Ascending aorta (tissue), 2 donors: ENCODE measurements at regions not wholly inside any gene's neighbourhood (a gene's known extent, or its start where the extent isn't known, plus 50 kb on each side); places are given as distances from the start of the nearest gene placed in this dataset.

ENCODE experiments used
- DNase-seq, 2 donors: peaks; one replicate each; pipeline ENCODE4 v3.0.0-alpha.2; 2019; ENCODE audit warnings: low spot score in 2 of 2
- H3K27ac ChIP-seq, 2 donors: fragments of 200-600 bp; sonication (generic); one replicate each; pipeline ENCODE4 v1.5.1; 2016 to 2017; ENCODE audit warnings: mild to moderate bottlenecking in 1 of 2
- H3K27me3 ChIP-seq: fragments of 200-600 bp; sonication (generic); one replicate; pipeline ENCODE4 v1.5.1; 2017
- H3K36me3 ChIP-seq, 2 donors: fragments of 200-600 bp; sonication (generic); one replicate each; pipeline ENCODE4 v1.5.1; 2016
- H3K4me1 ChIP-seq, 2 donors: fragments of 200-600 bp; sonication (generic); one replicate each; pipeline ENCODE4 v1.5.1; 2016 to 2017; ENCODE audit warnings: mild to moderate bottlenecking in 1 of 2
- H3K4me3 ChIP-seq, 2 donors: fragments of 200-600 bp; sonication (generic); one replicate each; pipeline ENCODE4 v1.5.1; 2016 to 2017; ENCODE audit warnings: mild to moderate bottlenecking in 1 of 2
- H3K9me3 ChIP-seq, 2 donors: fragments of 200-600 bp; sonication (generic); one replicate each; pipeline ENCODE4 v1.5.1; 2016
- intact Hi-C: fragments of 100-400 bp; cut with DNase I; formaldehyde crosslinking; loops from one replicate; pipeline ENCODE4 v1.15.1; 2023
- TF ChIP-seq, protein P1 (sequence below), 3 experiments: fragments of 200-600 bp in 2 of 3; fragments of 450-650 bp in 1 of 3; sonication (generic) in 2 of 3; IDR thresholded peaks; one replicate each; pipeline ENCODE4 v1.5.1; 2016 to 2019; ENCODE audit warnings: antibody characterized with exemption in 3 of 3, mild to moderate bottlenecking in 1 of 3, moderate library complexity in 1 of 3

DNA sequence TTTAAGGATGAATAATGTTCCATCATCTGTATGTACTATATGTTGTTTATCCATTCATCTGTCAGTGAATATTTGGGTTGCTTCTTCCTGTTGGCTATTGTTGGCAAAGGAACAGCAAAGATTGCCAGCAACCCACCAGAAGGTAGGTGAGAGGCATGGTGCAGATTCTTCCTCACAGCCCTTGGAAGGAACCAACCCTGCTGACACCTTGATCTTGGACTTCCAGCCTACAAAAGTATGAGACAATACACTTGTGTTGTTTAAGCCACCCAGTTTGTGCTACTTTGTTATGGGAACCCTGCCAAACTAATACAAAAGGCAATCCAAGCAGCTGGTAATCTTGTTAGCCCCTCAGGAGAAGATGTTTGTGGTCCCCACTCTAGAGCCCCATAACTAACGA lies 122.0 kb downstream of the CARTPT start:
- intact Hi-C loops, result no loop called here
- TF ChIP-seq, protein P1, sequence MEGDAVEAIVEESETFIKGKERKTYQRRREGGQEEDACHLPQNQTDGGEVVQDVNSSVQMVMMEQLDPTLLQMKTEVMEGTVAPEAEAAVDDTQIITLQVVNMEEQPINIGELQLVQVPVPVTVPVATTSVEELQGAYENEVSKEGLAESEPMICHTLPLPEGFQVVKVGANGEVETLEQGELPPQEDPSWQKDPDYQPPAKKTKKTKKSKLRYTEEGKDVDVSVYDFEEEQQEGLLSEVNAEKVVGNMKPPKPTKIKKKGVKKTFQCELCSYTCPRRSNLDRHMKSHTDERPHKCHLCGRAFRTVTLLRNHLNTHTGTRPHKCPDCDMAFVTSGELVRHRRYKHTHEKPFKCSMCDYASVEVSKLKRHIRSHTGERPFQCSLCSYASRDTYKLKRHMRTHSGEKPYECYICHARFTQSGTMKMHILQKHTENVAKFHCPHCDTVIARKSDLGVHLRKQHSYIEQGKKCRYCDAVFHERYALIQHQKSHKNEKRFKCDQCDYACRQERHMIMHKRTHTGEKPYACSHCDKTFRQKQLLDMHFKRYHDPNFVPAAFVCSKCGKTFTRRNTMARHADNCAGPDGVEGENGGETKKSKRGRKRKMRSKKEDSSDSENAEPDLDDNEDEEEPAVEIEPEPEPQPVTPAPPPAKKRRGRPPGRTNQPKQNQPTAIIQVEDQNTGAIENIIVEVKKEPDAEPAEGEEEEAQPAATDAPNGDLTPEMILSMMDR (IDR thresholded peaks at IDR 0.05), result no peak
- DNase-seq, result no peak
- Histone ChIP-seq H3K27me3 (no peaks in the 10 kb centered on the region), H3K36me3 (no peaks in the 10 kb centered on the region), H3K9me3 (no peaks in the 10 kb centered on the region), H3K4me1 (no peaks in the 10 kb centered on the region), H3K27ac (no peak overlapping the region), H3K4me3 (no peak overlapping the region)

DNA sequence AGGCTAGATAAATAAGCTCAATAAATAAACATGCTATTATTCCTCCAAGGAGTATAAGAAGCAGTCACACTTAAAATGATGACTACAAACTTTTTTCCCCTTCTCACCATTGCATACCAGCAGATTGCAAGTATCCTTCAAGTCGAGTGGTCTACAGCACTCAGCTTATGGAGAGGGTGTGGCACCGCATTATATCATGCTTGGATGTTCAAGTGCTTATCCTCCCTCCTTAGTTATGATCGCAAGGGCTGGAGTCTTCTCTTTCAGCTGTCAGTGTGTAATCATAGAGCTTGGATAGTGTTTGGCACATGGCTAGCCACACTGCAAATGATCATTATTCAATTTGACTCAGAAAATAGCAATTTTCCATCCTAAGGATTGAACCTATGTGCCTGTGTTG lies 124.0 kb downstream of the CARTPT start:
- intact Hi-C loops, result no loop called here
- no peak overlapping the region for H3K27ac ChIP-seq
- DNase-seq, result no peak
- no peaks in the 10 kb centered on the region for H3K27me3 ChIP-seq
- H3K9me3 ChIP-seq, result no peaks in the 10 kb centered on the region
- H3K4me1 ChIP-seq, result no peaks in the 10 kb centered on the region
- no peaks in the 10 kb centered on the region for H3K36me3 ChIP-seq
- H3K4me3 ChIP-seq, result no peak overlapping the region
- TF ChIP-seq, protein P1 (IDR thresholded peaks at IDR 0.05), result no peak

DNA sequence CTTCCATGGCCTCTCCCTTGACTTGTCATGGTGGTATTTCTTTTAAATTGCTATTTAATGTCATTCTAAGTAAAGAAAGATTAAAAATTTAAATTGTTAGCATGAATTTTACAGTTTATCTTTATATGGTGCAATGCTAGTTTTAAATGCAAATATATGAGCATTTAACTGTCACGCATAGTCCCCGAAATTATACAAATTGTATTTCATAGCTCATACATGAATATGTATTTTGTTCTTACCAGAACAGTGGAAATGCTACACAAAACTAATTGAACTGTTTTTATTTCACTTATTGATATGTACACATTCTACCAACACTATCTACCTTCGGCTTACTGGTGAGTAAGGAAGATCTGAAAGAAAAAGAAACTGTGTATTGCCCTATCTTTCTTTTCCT lies 125.8 kb downstream of the CARTPT start:
- Histone ChIP-seq H3K9me3 (no peaks in the 10 kb centered on the region), H3K4me3 (no peak overlapping the region), H3K4me1 (no peaks in the 10 kb centered on the region), H3K36me3 (no peaks in the 10 kb centered on the region), H3K27me3 (no peaks in the 10 kb centered on the region), H3K27ac (no peak overlapping the region)
- intact Hi-C loops, result no loop called here
- TF ChIP-seq, protein P1 (IDR thresholded peaks at IDR 0.05), result no peak
- DNase-seq, result no peak

DNA sequence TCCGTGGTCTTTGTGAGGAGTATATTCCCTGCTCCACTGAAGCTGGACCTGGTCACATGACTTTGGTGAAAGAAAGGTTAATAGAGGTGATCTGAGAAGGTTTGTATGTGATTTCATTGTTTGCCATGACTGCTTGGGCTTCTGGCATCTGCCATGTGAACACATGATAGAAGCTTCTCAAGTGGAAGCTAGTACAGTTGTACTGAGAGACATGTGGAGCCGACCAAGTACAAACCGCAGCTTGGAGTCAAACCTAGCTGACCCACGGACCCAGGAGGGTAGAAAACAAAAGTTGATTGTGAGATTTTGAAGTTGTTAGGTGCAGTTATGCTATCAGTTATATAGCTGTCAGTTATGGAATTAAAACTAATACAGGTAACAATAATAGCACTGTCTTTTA lies 140.4 kb downstream of the CARTPT start:
- TF ChIP-seq, protein P1 (IDR thresholded peaks at IDR 0.05), result no peak
- Histone ChIP-seq H3K27ac (no peak overlapping the region), H3K27me3 (no peaks in the 10 kb centered on the region), H3K36me3 (no peaks in the 10 kb centered on the region), H3K4me1 (no peaks in the 10 kb centered on the region), H3K4me3 (no peak overlapping the region), H3K9me3 (peaks cover 6 to 13% of the 10 kb centered on the region in 2 donors)
- DNase-seq, result no peak
- intact Hi-C loops, result no loop called here

DNA sequence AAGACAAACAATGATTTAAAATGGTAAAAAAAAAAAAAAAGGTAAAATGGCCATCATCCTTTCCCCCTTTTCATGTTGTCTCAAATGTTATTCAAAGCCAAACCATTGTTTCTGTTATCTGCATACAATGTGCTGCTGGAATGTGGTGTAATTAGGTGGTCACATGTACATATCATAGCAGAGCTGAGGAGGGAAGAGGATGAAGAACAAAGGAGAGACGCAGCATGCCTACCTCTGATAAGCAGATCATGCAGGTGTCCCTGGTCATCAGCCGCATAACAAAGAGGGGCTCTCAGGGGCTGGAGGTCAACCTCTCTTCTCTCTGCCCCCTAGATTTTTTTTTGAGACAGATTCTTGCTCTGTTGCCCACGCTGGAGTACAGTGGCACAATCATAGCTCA lies 141.0 kb downstream of the CARTPT start:
- intact Hi-C loops, result no loop called here
- H3K4me1 ChIP-seq, result no peaks in the 10 kb centered on the region
- TF ChIP-seq, protein P1 (IDR thresholded peaks at IDR 0.05), result no peak
- H3K27ac ChIP-seq, result no peak overlapping the region
- H3K27me3 ChIP-seq, result no peaks in the 10 kb centered on the region
- H3K4me3 ChIP-seq, result no peak overlapping the region
- no peak for DNase-seq
- H3K36me3 ChIP-seq, result no peaks in the 10 kb centered on the region
- H3K9me3 ChIP-seq, result peaks cover 6 to 13% of the 10 kb centered on the region in 2 donors

DNA sequence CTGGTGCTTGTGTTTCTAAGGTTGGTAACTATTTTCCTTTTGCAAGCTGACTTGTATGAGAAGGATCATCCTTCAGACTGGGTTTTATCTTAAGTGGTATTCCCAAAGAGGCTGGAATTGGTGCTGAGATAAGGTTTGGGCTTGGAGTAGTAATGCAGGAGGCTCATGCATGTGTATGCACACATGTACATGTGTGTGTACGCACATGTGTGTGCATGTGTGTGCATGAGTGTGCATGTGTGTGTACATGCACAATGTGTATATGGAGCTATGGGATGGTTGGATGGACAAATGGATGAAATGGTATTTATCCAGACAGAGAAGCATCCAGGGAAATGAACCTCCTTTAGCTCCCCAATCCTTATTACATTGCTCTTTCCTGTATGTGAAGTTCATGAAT lies 142.6 kb downstream of the CARTPT start:
- Histone ChIP-seq H3K36me3 (no peaks in the 10 kb centered on the region), H3K4me3 (no peak overlapping the region), H3K9me3 (peaks cover 0 to 1% of the 10 kb centered on the region in 2 donors), H3K27me3 (no peaks in the 10 kb centered on the region), H3K27ac (no peak overlapping the region), H3K4me1 (peaks cover 0 to 6% of the 10 kb centered on the region in 2 donors)
- TF ChIP-seq, protein P1 (IDR thresholded peaks at IDR 0.05), result no peak
- intact Hi-C loops, result no loop called here
- no peak for DNase-seq
